ENCODE measurements at regions not wholly inside any gene's neighbourhood (a gene's known extent, or its start where the extent isn't known, plus 50 kb on each side); places are given as distances from the start of the nearest gene placed in this dataset.

DNA sequence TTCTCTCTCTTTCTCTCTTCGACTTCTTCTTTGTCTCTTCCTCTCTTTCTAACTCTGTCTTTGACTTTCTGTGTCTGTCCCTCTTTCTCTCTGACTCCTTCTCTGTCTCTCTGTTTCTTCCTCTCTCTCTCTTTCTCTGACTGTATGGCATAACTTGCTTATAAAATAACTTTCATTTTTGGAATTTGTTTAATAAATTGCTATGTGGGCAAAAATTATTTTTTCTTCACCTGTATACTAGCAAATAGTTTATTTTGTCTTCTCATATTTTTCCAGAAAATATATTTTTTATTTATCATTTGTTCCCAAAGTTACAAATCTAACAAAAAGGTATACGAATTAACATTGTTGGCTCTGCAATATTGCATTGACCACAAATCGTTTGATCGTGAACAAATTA is 305.7 kb upstream of the FAM98A start:
- TF ChIP-seq, protein P1, sequence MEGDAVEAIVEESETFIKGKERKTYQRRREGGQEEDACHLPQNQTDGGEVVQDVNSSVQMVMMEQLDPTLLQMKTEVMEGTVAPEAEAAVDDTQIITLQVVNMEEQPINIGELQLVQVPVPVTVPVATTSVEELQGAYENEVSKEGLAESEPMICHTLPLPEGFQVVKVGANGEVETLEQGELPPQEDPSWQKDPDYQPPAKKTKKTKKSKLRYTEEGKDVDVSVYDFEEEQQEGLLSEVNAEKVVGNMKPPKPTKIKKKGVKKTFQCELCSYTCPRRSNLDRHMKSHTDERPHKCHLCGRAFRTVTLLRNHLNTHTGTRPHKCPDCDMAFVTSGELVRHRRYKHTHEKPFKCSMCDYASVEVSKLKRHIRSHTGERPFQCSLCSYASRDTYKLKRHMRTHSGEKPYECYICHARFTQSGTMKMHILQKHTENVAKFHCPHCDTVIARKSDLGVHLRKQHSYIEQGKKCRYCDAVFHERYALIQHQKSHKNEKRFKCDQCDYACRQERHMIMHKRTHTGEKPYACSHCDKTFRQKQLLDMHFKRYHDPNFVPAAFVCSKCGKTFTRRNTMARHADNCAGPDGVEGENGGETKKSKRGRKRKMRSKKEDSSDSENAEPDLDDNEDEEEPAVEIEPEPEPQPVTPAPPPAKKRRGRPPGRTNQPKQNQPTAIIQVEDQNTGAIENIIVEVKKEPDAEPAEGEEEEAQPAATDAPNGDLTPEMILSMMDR (IDR thresholded peaks at IDR 0.05; ENCODE audit: insufficient read depth, low read length, missing control alignments): no peak
- POLR2A ChIA-PET: no interaction called here
- CTCF ChIA-PET: no interaction called here

DNA sequence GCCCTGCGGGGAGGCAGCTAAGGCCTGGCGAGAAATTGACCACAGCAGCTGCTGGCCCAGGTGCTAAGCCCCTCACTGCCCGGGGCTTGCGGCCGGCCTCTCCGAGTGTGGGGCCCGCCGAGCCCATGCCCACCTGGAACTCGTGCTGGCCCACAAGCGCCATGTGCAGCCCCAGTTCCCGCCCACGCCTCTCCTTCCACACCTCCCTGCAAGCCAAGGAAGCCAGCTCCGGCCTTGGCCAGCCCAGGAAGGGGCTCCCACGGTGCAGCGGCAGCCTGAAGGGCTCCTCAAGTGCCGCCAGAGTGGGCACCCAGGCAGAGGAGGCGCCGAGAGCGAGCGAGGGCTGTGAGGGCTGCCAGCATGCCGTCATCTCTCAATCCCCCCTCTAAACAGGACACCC is 304.6 kb upstream of the FAM98A start:
- DNase-seq (ENCODE audit: low read depth, low spot score): no peak
- ChIA-PET CTCF (no interaction called here), POLR2A (no interaction called here)
- TF ChIP-seq, protein P1 (IDR thresholded peaks at IDR 0.05; ENCODE audit: insufficient read depth, low read length, missing control alignments): no peak
- no peak overlapping the region for H3K4me3 ChIP-seq (ENCODE audit: low read depth, low read length)

More for the DNA sequence above, 305.7 kb upstream of the FAM98A start:
- DNase-seq (ENCODE audit: low read depth, low spot score): no peak
- H3K4me3 ChIP-seq (ENCODE audit: low read depth, low read length): no peak overlapping the region

DNA sequence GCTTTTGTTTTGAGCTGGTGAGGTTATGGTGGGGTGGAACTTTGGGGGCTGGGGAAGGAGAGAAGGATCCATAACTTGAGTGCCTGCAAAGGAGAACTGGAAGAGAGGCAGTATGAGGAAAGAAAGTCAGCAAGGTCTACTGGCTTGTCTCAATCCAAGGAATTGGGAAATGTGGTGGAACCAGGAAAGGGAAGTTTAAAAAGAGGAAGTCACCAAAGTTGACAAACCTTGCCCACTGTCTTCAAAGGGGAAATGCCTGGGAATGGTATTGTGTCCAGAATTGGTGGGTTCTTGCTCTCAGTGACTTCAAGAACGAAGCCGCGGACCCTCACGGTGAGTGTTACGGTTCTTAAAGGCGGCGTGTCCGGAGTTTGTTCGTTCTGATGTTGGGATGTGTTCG is 304.1 kb upstream of the FAM98A start:
- no peak overlapping the region for H3K4me3 ChIP-seq (ENCODE audit: low read depth, low read length)
- CTCF ChIA-PET: no interaction called here
- POLR2A ChIA-PET: no interaction called here
- TF ChIP-seq, protein P1 (IDR thresholded peaks at IDR 0.05; ENCODE audit: insufficient read depth, low read length, missing control alignments): no peak
- DNase-seq (ENCODE audit: low read depth, low spot score): no peak

DNA sequence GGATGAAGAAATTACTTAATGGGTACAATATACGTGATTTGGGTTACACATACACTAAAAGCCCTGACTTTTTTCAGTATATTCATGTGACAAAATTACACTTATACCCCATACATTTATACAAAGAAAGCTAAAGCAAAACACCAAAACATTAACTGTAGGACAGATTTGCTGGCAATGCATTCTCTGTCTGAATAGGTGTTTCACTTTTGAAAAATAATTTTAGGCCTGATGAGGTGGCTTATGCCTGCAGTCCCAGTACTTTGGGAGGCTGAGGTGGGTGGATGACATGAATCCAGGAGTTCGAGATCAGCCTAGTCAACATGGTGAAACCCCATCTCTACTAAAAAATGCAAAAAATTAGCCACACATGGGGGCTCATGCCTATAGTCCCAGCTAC is 301.5 kb upstream of the FAM98A start:
- CTCF ChIA-PET: no interaction called here
- no peak for DNase-seq (ENCODE audit: low read depth, low spot score)
- TF ChIP-seq, protein P1 (IDR thresholded peaks at IDR 0.05; ENCODE audit: insufficient read depth, low read length, missing control alignments): no peak
- POLR2A ChIA-PET: no interaction called here
- no peak overlapping the region for H3K4me3 ChIP-seq (ENCODE audit: low read depth, low read length)

DNA sequence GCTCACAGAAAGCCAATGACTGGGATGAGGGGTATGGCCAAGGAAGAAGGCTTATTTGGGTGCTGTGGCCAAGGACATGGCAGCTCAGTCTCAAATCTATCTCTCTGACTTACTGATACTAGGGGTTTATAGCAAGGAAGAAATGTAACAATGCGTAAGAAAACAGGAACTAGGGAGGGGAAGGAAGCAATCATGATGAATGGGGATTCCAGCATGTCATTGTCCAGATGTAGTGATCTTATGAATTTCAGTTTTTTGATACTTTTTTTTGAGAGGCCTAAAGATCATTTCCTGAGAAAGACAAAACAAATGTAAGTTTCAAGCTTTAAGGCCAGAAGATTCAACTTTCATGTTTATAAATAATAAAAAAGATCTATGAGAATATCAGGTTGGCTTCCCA is 298.6 kb upstream of the FAM98A start:
- ChIA-PET CTCF (no interaction called here), POLR2A (no interaction called here)
- no peak for DNase-seq (ENCODE audit: low read depth, low spot score)
- TF ChIP-seq, protein P1 (IDR thresholded peaks at IDR 0.05; ENCODE audit: insufficient read depth, low read length, missing control alignments): no peak
- H3K4me3 ChIP-seq (ENCODE audit: low read depth, low read length): no peak overlapping the region

DNA sequence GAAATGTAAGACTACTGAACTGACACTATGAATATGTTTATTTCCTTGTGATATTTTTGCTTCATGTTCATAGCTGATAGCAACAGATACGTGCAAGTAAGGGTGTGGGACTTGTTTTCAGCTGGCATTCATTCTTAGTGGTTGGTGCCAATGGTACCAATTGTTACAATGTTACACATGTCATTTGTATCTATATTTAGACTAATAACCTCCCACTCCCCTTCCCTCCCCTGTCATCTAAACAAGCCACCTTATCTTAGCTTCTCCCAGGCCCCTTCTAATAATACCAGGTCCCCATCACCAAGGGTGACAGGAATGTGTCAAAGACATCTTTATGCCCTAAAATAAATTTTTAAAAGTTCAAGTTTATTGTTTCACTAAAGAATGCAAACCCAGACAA is 294.7 kb upstream of the FAM98A start:
- TF ChIP-seq, protein P1 (IDR thresholded peaks at IDR 0.05; ENCODE audit: insufficient read depth, low read length, missing control alignments): no peak
- ChIA-PET POLR2A (no interaction called here), CTCF (no interaction called here)
- DNase-seq (ENCODE audit: low read depth, low spot score): no peak
- H3K4me3 ChIP-seq (ENCODE audit: low read depth, low read length): no peak overlapping the region

All from AG04449 (cell line).